OCI-LY7 (cell line): ENCODE measurements at regions not wholly inside any gene's neighbourhood (a gene's known extent, or its start where the extent isn't known, plus 50 kb on each side); places are given as distances from the start of the nearest gene placed in this dataset.

Experiments used
- BruUV-seq: library from RNA; stranded (reverse); fragments of 400-500 nt; replicated peaks from 2 replicates; lab custom pipeline; 2021; lab: Mats Ljungman, UMichigan
- CTCF ChIA-PET: fragments of 300-600 bp; sonication (Branson Sonifier 250); formaldehyde crosslinking; loops from one replicate; lab custom pipeline; 2022; ENCODE audit warnings: antibody characterized with exemption; ENCODE audit not compliant: unreplicated experiment; lab: Charles Lee
- POLR2A ChIA-PET: fragments of 300-600 bp; sonication (Branson Sonifier 250); formaldehyde crosslinking; loops from one replicate; lab custom pipeline; 2022; ENCODE audit warnings: antibody characterized with exemption; lab: Charles Lee
- DNase-seq: peaks from one replicate; pipeline ENCODE4 v3.0.0-alpha.2; 2015; ENCODE audit warnings: low spot score
- H2AFZ ChIP-seq: fragments of 200-600 bp; sonication (generic), shearing (Covaris generic); 2 replicates; pipeline ENCODE4 v1.6.1; 2014; ENCODE audit warnings: mild to moderate bottlenecking, antibody characterized with exemption, low read length, moderate library complexity
- H3K27ac ChIP-seq: fragments of 200-600 bp; sonication (generic); 2 replicates; pipeline ENCODE4 v1.5.1; 2014; ENCODE audit warnings: mixed run types, low read depth, mild to moderate bottlenecking, moderate library complexity, low read length, inconsistent platforms; ENCODE audit not compliant: poor library complexity, severe bottlenecking
- H3K36me3 ChIP-seq: fragments of 200-600 bp; sonication (generic); 2 replicates; pipeline ENCODE4 v1.6.1; 2014; ENCODE audit warnings: mild to moderate bottlenecking, antibody characterized with exemption, low read length, moderate library complexity, mixed read lengths; ENCODE audit not compliant: insufficient read depth
- H3K4me1 ChIP-seq: fragments of 200-600 bp; sonication (generic); 2 replicates; pipeline ENCODE4 v1.5.1; 2014; ENCODE audit warnings: mild to moderate bottlenecking, low read length; ENCODE audit not compliant: insufficient read depth, poor library complexity, severe bottlenecking
- H3K4me2 ChIP-seq: fragments of 200-600 bp; sonication (generic); 2 replicates; pipeline ENCODE4 v1.6.1; 2014; ENCODE audit warnings: mild to moderate bottlenecking, low read length
- H3K4me3 ChIP-seq: fragments of 200-600 bp; sonication (generic); 2 replicates; pipeline ENCODE4 v1.5.1; 2014; ENCODE audit warnings: mild to moderate bottlenecking, low read depth, low read length; ENCODE audit not compliant: poor library complexity, severe bottlenecking
- H3K79me2 ChIP-seq: fragments of 200-600 bp; sonication (generic); 2 replicates; pipeline ENCODE4 v1.6.1; 2016; ENCODE audit warnings: low read depth, mild to moderate bottlenecking, low read length, moderate library complexity, mixed read lengths; ENCODE audit not compliant: insufficient read depth
- H3K9me2 ChIP-seq: fragments of 200-600 bp; sonication (generic); 2 replicates; pipeline ENCODE4 v1.6.1; 2016; ENCODE audit warnings: mild to moderate bottlenecking, low read length, mixed read lengths; ENCODE audit not compliant: insufficient read depth
- H3K9me3 ChIP-seq: fragments of 200-600 bp; sonication (generic); 2 replicates; pipeline ENCODE4 v1.6.1; 2014; ENCODE audit warnings: mild to moderate bottlenecking, mixed run types, low read length, mixed read lengths
- H4K20me1 ChIP-seq: fragments of 200-600 bp; sonication (generic); 2 replicates; pipeline ENCODE4 v1.6.1; 2014; ENCODE audit warnings: mild to moderate bottlenecking, antibody characterized with exemption, low read length, moderate library complexity, mixed read lengths; ENCODE audit not compliant: insufficient read depth
- EZH2phosphoT487 ChIP-seq: fragments of 200-600 bp; sonication (generic); IDR thresholded peaks from 2 replicates; pipeline ENCODE4 v1.6.1; 2018; ENCODE audit warnings: low read depth, borderline replicate concordance, mild to moderate bottlenecking, mixed run types, antibody characterized with exemption, low read length, moderate library complexity, mixed read lengths
- intact Hi-C: fragments of 100-400 bp; cut with micrococcal nuclease; formaldehyde crosslinking; loops from one replicate; pipeline ENCODE4 v1.10.0; 2022; ENCODE audit not compliant: unreplicated experiment
- TF ChIP-seq, protein P1 (sequence below): fragments of 200-600 bp; sonication (generic); conservative IDR thresholded peaks from 2 replicates; pipeline ENCODE4 v1.5.1; 2014; ENCODE audit warnings: mild to moderate bottlenecking, antibody characterized with exemption, low read length, moderate library complexity, mixed read lengths

DNA sequence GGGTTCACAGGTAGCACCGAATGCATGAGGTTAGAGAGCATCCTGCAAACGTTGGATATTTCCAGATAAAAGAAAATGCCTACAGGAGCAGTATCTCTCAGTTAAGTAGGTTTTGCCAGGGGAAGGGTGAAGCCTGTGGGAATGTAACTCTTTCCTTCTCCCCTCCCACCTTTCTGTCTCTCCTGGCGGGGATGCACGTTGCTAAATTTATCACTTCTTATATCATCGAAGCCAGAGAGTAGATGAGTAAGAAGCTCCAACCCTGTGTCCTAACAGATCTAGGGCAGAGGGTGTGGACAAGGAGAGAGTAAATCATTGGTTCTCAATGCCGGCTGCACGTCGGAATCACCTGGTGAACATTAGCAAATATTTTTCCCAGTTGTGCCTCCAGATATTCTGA lies 457.5 kb downstream of the ENC1 start:
- TF ChIP-seq EZH2phosphoT487: no peak
- TF ChIP-seq, protein P1, sequence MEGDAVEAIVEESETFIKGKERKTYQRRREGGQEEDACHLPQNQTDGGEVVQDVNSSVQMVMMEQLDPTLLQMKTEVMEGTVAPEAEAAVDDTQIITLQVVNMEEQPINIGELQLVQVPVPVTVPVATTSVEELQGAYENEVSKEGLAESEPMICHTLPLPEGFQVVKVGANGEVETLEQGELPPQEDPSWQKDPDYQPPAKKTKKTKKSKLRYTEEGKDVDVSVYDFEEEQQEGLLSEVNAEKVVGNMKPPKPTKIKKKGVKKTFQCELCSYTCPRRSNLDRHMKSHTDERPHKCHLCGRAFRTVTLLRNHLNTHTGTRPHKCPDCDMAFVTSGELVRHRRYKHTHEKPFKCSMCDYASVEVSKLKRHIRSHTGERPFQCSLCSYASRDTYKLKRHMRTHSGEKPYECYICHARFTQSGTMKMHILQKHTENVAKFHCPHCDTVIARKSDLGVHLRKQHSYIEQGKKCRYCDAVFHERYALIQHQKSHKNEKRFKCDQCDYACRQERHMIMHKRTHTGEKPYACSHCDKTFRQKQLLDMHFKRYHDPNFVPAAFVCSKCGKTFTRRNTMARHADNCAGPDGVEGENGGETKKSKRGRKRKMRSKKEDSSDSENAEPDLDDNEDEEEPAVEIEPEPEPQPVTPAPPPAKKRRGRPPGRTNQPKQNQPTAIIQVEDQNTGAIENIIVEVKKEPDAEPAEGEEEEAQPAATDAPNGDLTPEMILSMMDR: no peak
- Histone ChIP-seq H3K36me3 (no peaks in the 10 kb centered on the region), H3K4me3 (no peak overlapping the region), H2AFZ (no peak overlapping the region), H3K27ac (no peak overlapping the region), H3K9me2 (no peaks in the 10 kb centered on the region), H3K4me2 (no peak overlapping the region), H3K4me1 (no peaks in the 10 kb centered on the region), H3K79me2 (no peaks in the 10 kb centered on the region), H4K20me1 (no peaks in the 10 kb centered on the region), H3K9me3 (no peaks in the 10 kb centered on the region)
- ChIA-PET POLR2A (interaction anchor here (0.6 kb wide), 1 partner anchor 94 kb away, joined by 3 read pairs; no protein-coding TSS in a partner anchor), CTCF (no interaction called here)
- intact Hi-C loops: no loop called here
- DNase-seq: no peak
- BruUV-seq: no TSS peak

DNA sequence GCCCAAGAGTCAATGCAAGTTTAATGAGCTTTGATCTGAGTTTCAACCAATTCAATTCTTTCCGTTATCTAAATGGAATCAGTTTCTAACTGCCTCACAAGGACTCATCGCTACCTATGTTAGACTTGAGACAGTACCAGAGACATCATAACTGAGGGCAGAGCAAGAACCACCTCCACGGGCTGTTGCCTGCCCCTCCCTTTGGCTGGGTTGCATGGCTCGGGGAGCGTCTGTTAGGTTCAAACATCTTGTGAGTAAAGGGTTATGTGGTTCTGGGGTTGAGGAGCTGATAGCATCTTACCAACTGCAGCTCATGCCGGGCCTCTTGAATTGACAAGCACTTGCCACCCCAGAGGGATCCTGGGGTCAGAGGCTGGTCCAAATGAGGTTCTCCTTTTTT lies 457.9 kb downstream of the ENC1 start:
- Histone ChIP-seq H3K27ac (no peak overlapping the region), H3K4me1 (no peaks in the 10 kb centered on the region), H3K79me2 (no peaks in the 10 kb centered on the region), H3K4me3 (no peak overlapping the region), H3K36me3 (no peaks in the 10 kb centered on the region), H3K4me2 (no peak overlapping the region), H2AFZ (no peak overlapping the region), H4K20me1 (no peaks in the 10 kb centered on the region), H3K9me2 (no peaks in the 10 kb centered on the region), H3K9me3 (no peaks in the 10 kb centered on the region)
- TF ChIP-seq, protein P1: no peak
- TF ChIP-seq EZH2phosphoT487: no peak
- intact Hi-C loops: no loop called here
- DNase-seq: no peak
- ChIA-PET CTCF (no interaction called here), POLR2A (interaction anchor here (0.6 kb wide), 1 partner anchor 94 kb away, joined by 3 read pairs; no protein-coding TSS in a partner anchor)
- BruUV-seq: no TSS peak

DNA sequence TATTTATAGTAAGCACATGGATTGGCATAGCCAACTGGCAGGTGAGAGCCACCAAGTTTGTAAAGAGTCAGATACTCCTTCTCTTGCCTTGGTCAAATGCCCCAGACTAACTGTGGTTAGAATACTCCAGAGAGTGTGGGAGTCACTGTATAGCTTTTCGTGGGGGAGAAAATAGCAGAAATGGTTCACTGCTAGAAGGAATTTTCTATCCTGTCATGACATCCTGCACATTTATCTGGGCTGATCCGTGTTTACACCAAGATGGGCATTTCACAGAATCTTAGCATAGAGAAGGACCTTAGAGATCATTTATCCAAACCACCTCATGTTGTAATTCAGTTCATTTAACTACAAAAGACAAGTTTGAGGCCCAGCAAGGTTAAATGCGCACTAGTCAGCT lies 460.8 kb downstream of the ENC1 start:
- ChIA-PET CTCF (no interaction called here), POLR2A (interaction anchor here (0.5 kb wide), 1 partner anchor 592 kb away, joined by 3 read pairs; no protein-coding TSS in a partner anchor)
- H3K4me1 ChIP-seq: no peaks in the 10 kb centered on the region
- no peaks in the 10 kb centered on the region for H3K79me2 ChIP-seq
- H3K9me2 ChIP-seq: no peaks in the 10 kb centered on the region
- H2AFZ ChIP-seq: no peak overlapping the region
- H3K36me3 ChIP-seq: no peaks in the 10 kb centered on the region
- TF ChIP-seq, protein P1: no peak
- no peak for TF ChIP-seq EZH2phosphoT487
- no peak for DNase-seq
- BruUV-seq: no TSS peak
- H3K4me2 ChIP-seq: no peak overlapping the region
- no peak overlapping the region for H3K27ac ChIP-seq
- no peaks in the 10 kb centered on the region for H3K9me3 ChIP-seq
- intact Hi-C loops: no loop called here
- H4K20me1 ChIP-seq: no peaks in the 10 kb centered on the region
- no peak overlapping the region for H3K4me3 ChIP-seq
